Liver (tissue), 8 donors: ENCODE measurements at regions not wholly inside any gene's neighbourhood (a gene's known extent, or its start where the extent isn't known, plus 50 kb on each side); places are given as distances from the start of the nearest gene placed in this dataset.

Experiments
- DNase-seq: peaks from one replicate; pipeline ENCODE4 v3.0.0-alpha.2; 2017; ENCODE audit warnings: low spot score
- H3K27ac ChIP-seq, 2 donors: one replicate each; pipeline ENCODE4 v1.7.0; 2013; ENCODE audit warnings: inconsistent platforms in 2 of 2, low read length in 2 of 2, control low read depth in 1 of 2, low read depth in 1 of 2, mild to moderate bottlenecking in 1 of 2
- H3K27me3 ChIP-seq, 4 donors: one replicate each; pipeline versions ENCODE4 v1.6.1 to v1.7.0; 2013; ENCODE audit warnings: low read length in 3 of 4, inconsistent platforms in 1 of 4, mild to moderate bottlenecking in 1 of 4, moderate library complexity in 1 of 4; ENCODE audit not compliant: control insufficient read depth in 4 of 4, insufficient read depth in 4 of 4
- H3K36me3 ChIP-seq, 4 donors: one replicate each; pipeline versions ENCODE4 v1.6.1 to v1.7.0; 2013; ENCODE audit warnings: low read length in 3 of 4, mild to moderate bottlenecking in 3 of 4, low read depth in 1 of 4, moderate library complexity in 1 of 4; ENCODE audit not compliant: control insufficient read depth in 4 of 4, insufficient read depth in 3 of 4
- H3K4me1 ChIP-seq, 4 donors: one replicate each; pipeline versions ENCODE4 v1.6.1 to v1.7.0; 2013; ENCODE audit warnings: low read length in 3 of 4, mild to moderate bottlenecking in 3 of 4, moderate library complexity in 1 of 4; ENCODE audit not compliant: control insufficient read depth in 4 of 4, insufficient read depth in 4 of 4
- H3K4me3 ChIP-seq, 3 donors: one replicate each; pipeline versions ENCODE4 v1.6.1 to v1.7.0; 2013; ENCODE audit warnings: low read length in 3 of 3, control low read depth in 1 of 3, low read depth in 1 of 3, mild to moderate bottlenecking in 1 of 3
- H3K9ac ChIP-seq, 2 donors: one replicate each; pipeline ENCODE4 v1.7.0; 2013; ENCODE audit warnings: low read length in 2 of 2, mild to moderate bottlenecking in 2 of 2, moderate library complexity in 2 of 2, control low read depth in 1 of 2, low read depth in 1 of 2
- H3K9me3 ChIP-seq, 4 donors: one replicate each; pipeline versions ENCODE4 v1.6.1 to v1.7.0; 2013; ENCODE audit warnings: low read length in 3 of 4; ENCODE audit not compliant: control insufficient read depth in 4 of 4
- EGR1 ChIP-seq, 2 donors: IDR thresholded peaks; 2 replicates each; pipeline ENCODE4 v1.6.1; 2016 to 2018; ENCODE audit warnings: antibody characterized with exemption in 2 of 2, low read depth in 2 of 2
- FOXA1 ChIP-seq: IDR thresholded peaks from 2 replicates; pipeline ENCODE4 v1.6.1; 2016; ENCODE audit warnings: antibody characterized with exemption
- FOXA2 ChIP-seq: IDR thresholded peaks from 2 replicates; pipeline ENCODE4 v1.6.1; 2016; ENCODE audit warnings: antibody characterized with exemption
- GABPA ChIP-seq, 2 donors: IDR thresholded peaks in 1 of 2; conservative IDR thresholded peaks in 1 of 2; 2 replicates each; pipeline ENCODE4 v1.6.1; 2016; ENCODE audit warnings: antibody characterized with exemption in 2 of 2, mild to moderate bottlenecking in 1 of 2, moderate library complexity in 1 of 2
- HNF4A ChIP-seq, 2 donors: conservative IDR thresholded peaks; 2 replicates each; pipeline ENCODE4 v1.6.1; 2016; ENCODE audit warnings: antibody characterized with exemption in 2 of 2, mild to moderate bottlenecking in 2 of 2
- HNF4G ChIP-seq: IDR thresholded peaks from 2 replicates; pipeline ENCODE4 v1.6.1; 2016; ENCODE audit warnings: antibody characterized with exemption
- JUND ChIP-seq, 2 donors: IDR thresholded peaks; 2 replicates each; pipeline ENCODE4 v1.6.1; 2016; ENCODE audit warnings: antibody characterized with exemption in 2 of 2
- NR2F2 ChIP-seq: IDR thresholded peaks from 2 replicates; pipeline ENCODE4 v1.6.1; 2016; ENCODE audit warnings: antibody characterized with exemption
- RAD21 ChIP-seq, 2 donors: IDR thresholded peaks; 2 replicates each; pipeline ENCODE4 v1.6.1; 2016; ENCODE audit warnings: antibody characterized with exemption in 2 of 2, mild to moderate bottlenecking in 2 of 2
- RXRA ChIP-seq, 2 donors: IDR thresholded peaks; 2 replicates each; pipeline ENCODE4 v1.6.1; 2017 to 2018; ENCODE audit warnings: antibody characterized with exemption in 2 of 2, mild to moderate bottlenecking in 1 of 2
- SP1 ChIP-seq: IDR thresholded peaks from 2 replicates; pipeline ENCODE4 v1.6.1; 2018; ENCODE audit warnings: antibody characterized with exemption, mild to moderate bottlenecking
- TAF1 ChIP-seq: conservative IDR thresholded peaks from 2 replicates; pipeline ENCODE4 v1.6.1; 2016; ENCODE audit warnings: antibody characterized with exemption, mild to moderate bottlenecking
- YY1 ChIP-seq: IDR thresholded peaks from 2 replicates; pipeline ENCODE4 v1.6.1; 2016; ENCODE audit warnings: antibody characterized with exemption, mild to moderate bottlenecking
- WGBS: extraction: QIAGEN DNeasy Blood & Tissue Kit; methylation state at CpG from one replicate; pipeline ENCODE4 v1.1.7; 2013; 5-methylcytosine and 5-hydroxymethylcytosine counted together
- TF ChIP-seq, protein P1 (sequence below): IDR thresholded peaks from 2 replicates; pipeline ENCODE4 v1.6.1; 2016; ENCODE audit warnings: antibody characterized with exemption
- TF ChIP-seq, protein P2 (sequence below): IDR thresholded peaks from 2 replicates; pipeline ENCODE4 v1.6.1; 2016; ENCODE audit warnings: antibody characterized with exemption
- TF ChIP-seq, protein P3 (sequence below): IDR thresholded peaks from 2 replicates; pipeline ENCODE4 v1.6.1; 2016; ENCODE audit warnings: antibody characterized with exemption
- TF ChIP-seq, protein P4 (sequence below): IDR thresholded peaks from 2 replicates; pipeline ENCODE4 v1.6.1; 2016; ENCODE audit warnings: antibody characterized with exemption, mild to moderate bottlenecking
- TF ChIP-seq, protein P5 (sequence below): fragments of 150-350 bp; IDR thresholded peaks from 2 replicates; pipeline ENCODE4 v1.5.1; 2017; ENCODE audit warnings: improper control_type of control experiment, low read depth, low read length; ENCODE audit not compliant: missing input control
- donor health status: healthy.
- donor health status: healthy.
- donor health status: healthy.
- donor health status: healthy.
- donor health status: healthy.

DNA sequence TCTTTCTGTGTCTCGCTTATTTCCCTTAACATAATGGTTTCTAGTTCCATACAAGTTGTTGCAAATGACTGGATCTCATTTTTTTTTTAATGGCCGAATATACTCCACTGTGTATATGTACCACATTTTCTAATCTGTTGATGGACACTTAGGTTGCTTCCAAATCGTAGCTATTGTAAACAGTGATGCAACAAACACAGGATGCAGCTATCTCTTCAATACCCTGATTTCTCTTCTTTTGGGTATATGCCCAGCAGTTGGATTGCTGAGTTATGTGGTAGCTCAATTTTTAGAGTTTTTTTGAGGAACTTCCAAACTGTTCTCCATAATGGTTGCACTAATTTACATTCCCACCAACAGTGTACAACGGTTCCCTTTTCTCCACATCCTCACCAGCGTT, 100.4 kb upstream of the CHORDC1 start:
- H3K4me1 ChIP-seq: no peaks in the 10 kb centered on the region
- WGBS: 65% methylated on average over 5 of the region's 5 CpGs
- H3K9me3 ChIP-seq: no peaks in the 10 kb centered on the region
- H3K27me3 ChIP-seq: no peaks in the 10 kb centered on the region
- H3K27ac ChIP-seq: no peak overlapping the region
- H3K4me3 ChIP-seq: no peak overlapping the region
- no peak for TF ChIP-seq HNF4A (conservative IDR thresholded peaks at IDR 0.05)
- TF ChIP-seq, protein P1, sequence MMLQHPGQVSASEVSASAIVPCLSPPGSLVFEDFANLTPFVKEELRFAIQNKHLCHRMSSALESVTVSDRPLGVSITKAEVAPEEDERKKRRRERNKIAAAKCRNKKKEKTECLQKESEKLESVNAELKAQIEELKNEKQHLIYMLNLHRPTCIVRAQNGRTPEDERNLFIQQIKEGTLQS: peak; percentile 20
- H3K36me3 ChIP-seq: no peaks in the 10 kb centered on the region
- H3K9ac ChIP-seq: no peak overlapping the region
- DNase-seq: no peak

DNA sequence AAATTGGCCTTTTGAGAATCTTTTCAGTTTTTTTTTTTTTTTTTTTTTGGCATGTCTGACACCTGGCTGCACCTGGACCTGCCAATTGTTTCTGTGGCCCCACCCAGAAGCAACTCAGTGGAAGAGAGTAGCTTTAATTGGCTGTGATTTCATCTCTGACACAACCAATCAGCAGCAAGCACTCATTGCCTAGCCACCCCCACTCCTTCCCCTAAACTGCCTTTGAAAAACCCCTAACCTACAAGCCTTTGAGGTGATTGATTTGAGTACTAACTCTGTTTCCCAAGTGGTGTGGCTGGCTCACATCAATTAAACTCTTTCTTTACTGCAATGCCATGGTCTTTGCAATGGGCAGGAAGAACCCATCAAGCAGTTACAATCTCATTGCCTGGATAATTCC, 98.2 kb upstream of the CHORDC1 start:
- H3K4me3 ChIP-seq: no peak overlapping the region
- H3K27me3 ChIP-seq: no peaks in the 10 kb centered on the region
- TF ChIP-seq GABPA (IDR thresholded peaks at IDR 0.05 in 1 of 2, conservative IDR thresholded peaks at IDR 0.05 in 1 of 2): no peak
- no peak for TF ChIP-seq YY1
- TF ChIP-seq RXRA (IDR thresholded peaks at IDR 0.05): no peak
- TF ChIP-seq HNF4G: no peak
- no peak for TF ChIP-seq SP1
- TF ChIP-seq, protein P1: no peak
- no peak for TF ChIP-seq FOXA1
- TF ChIP-seq, protein P2, sequence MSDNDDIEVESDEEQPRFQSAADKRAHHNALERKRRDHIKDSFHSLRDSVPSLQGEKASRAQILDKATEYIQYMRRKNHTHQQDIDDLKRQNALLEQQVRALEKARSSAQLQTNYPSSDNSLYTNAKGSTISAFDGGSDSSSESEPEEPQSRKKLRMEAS: no peak
- TF ChIP-seq, protein P3, sequence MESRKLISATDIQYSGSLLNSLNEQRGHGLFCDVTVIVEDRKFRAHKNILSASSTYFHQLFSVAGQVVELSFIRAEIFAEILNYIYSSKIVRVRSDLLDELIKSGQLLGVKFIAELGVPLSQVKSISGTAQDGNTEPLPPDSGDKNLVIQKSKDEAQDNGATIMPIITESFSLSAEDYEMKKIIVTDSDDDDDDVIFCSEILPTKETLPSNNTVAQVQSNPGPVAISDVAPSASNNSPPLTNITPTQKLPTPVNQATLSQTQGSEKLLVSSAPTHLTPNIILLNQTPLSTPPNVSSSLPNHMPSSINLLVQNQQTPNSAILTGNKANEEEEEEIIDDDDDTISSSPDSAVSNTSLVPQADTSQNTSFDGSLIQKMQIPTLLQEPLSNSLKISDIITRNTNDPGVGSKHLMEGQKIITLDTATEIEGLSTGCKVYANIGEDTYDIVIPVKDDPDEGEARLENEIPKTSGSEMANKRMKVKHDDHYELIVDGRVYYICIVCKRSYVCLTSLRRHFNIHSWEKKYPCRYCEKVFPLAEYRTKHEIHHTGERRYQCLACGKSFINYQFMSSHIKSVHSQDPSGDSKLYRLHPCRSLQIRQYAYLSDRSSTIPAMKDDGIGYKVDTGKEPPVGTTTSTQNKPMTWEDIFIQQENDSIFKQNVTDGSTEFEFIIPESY: no peak
- no peak for TF ChIP-seq JUND (IDR thresholded peaks at IDR 0.05)
- H3K9me3 ChIP-seq: no peaks in the 10 kb centered on the region
- H3K36me3 ChIP-seq: no peaks in the 10 kb centered on the region
- no peak overlapping the region for H3K9ac ChIP-seq
- no peaks in the 10 kb centered on the region for H3K4me1 ChIP-seq
- no peak for DNase-seq
- H3K27ac ChIP-seq: no peak overlapping the region

DNA sequence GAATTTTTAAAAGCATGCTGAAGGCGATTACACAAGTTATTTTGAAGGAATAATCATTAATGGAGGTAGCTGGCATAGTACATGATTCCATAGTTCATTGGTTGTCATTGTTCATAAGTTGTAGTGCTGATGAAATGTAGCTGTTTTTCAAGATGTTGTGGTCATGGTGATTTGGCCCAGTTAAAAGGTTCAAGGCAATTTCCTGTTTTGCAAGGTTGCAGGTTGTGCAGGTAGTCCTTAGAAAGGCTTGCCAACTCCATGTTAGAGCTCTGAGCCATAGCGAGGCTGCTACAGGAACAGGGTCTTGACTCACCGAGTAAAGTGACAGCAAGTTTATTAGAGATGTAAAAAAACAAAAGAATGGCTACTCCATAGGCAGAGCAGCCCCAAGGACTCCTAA, 95.8 kb upstream of the CHORDC1 start:
- Histone ChIP-seq H3K9ac (no peak overlapping the region), H3K27me3 (no peaks in the 10 kb centered on the region), H3K4me3 (no peak overlapping the region), H3K36me3 (no peaks in the 10 kb centered on the region), H3K9me3 (no peaks in the 10 kb centered on the region), H3K27ac (no peak overlapping the region), H3K4me1 (no peaks in the 10 kb centered on the region)
- TF ChIP-seq YY1 (no peak), GABPA (IDR thresholded peaks at IDR 0.05 in 1 of 2, conservative IDR thresholded peaks at IDR 0.05 in 1 of 2) (no peak), RXRA (IDR thresholded peaks at IDR 0.05) (no peak), HNF4G (no peak), TAF1 (no peak), SP1 (no peak), FOXA2 (no peak), NR2F2 (no peak), EGR1 (IDR thresholded peaks at IDR 0.05; ENCODE audit: low read depth in 2 of 2) (no peak), JUND (IDR thresholded peaks at IDR 0.05) (no peak), RAD21 (IDR thresholded peaks at IDR 0.05) (no peak), FOXA1 (no peak)
- TF ChIP-seq, protein P2: no peak
- TF ChIP-seq, protein P4, sequence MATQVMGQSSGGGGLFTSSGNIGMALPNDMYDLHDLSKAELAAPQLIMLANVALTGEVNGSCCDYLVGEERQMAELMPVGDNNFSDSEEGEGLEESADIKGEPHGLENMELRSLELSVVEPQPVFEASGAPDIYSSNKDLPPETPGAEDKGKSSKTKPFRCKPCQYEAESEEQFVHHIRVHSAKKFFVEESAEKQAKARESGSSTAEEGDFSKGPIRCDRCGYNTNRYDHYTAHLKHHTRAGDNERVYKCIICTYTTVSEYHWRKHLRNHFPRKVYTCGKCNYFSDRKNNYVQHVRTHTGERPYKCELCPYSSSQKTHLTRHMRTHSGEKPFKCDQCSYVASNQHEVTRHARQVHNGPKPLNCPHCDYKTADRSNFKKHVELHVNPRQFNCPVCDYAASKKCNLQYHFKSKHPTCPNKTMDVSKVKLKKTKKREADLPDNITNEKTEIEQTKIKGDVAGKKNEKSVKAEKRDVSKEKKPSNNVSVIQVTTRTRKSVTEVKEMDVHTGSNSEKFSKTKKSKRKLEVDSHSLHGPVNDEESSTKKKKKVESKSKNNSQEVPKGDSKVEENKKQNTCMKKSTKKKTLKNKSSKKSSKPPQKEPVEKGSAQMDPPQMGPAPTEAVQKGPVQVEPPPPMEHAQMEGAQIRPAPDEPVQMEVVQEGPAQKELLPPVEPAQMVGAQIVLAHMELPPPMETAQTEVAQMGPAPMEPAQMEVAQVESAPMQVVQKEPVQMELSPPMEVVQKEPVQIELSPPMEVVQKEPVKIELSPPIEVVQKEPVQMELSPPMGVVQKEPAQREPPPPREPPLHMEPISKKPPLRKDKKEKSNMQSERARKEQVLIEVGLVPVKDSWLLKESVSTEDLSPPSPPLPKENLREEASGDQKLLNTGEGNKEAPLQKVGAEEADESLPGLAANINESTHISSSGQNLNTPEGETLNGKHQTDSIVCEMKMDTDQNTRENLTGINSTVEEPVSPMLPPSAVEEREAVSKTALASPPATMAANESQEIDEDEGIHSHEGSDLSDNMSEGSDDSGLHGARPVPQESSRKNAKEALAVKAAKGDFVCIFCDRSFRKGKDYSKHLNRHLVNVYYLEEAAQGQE: no peak
- TF ChIP-seq, protein P5, sequence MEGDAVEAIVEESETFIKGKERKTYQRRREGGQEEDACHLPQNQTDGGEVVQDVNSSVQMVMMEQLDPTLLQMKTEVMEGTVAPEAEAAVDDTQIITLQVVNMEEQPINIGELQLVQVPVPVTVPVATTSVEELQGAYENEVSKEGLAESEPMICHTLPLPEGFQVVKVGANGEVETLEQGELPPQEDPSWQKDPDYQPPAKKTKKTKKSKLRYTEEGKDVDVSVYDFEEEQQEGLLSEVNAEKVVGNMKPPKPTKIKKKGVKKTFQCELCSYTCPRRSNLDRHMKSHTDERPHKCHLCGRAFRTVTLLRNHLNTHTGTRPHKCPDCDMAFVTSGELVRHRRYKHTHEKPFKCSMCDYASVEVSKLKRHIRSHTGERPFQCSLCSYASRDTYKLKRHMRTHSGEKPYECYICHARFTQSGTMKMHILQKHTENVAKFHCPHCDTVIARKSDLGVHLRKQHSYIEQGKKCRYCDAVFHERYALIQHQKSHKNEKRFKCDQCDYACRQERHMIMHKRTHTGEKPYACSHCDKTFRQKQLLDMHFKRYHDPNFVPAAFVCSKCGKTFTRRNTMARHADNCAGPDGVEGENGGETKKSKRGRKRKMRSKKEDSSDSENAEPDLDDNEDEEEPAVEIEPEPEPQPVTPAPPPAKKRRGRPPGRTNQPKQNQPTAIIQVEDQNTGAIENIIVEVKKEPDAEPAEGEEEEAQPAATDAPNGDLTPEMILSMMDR: no peak
- no peak for DNase-seq
- 83% methylated on average over 3 of the region's 3 CpGs for WGBS
